HG03039 (cell line): ENCODE measurements at regions not wholly inside any gene's neighbourhood (a gene's known extent, or its start where the extent isn't known, plus 50 kb on each side); places are given as distances from the start of the nearest gene placed in this dataset.

Experiments
- ATAC-seq: cut with Tn5 transposase; IDR thresholded peaks from one replicate; pipeline ENCODE4 v1.9.1; 2021; ENCODE audit warnings: mild to moderate bottlenecking, moderate library complexity; ENCODE audit not compliant: unreplicated experiment

DNA sequence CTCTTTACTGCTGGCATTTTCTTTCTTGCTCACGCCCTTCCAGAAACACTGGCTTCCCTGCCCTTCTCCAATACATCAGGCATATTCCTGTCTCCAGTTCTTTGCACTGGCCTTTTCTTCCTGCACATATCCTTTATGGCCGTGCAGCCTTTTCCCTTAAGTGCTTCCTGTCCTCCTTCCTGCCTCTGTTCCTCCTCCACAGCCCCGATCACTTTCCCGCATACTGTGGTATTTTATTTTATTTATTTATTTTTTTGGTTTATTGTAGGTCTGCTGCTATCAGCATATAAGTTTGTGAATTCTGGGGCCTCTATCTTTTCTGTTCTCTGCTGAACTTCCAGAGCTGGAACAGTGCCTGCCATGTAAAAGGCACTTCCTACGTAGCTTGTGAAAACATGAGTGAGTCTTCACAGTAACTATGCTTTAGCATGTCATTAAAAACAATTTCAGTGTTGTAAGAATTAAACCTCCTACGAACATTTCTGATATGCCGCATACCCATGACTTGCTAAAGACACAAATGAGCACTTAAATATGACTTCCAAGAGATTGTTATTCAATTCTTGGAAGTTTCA lies 289.1 kb downstream of the TRIB2 start:
- ATAC-seq: no peak

DNA sequence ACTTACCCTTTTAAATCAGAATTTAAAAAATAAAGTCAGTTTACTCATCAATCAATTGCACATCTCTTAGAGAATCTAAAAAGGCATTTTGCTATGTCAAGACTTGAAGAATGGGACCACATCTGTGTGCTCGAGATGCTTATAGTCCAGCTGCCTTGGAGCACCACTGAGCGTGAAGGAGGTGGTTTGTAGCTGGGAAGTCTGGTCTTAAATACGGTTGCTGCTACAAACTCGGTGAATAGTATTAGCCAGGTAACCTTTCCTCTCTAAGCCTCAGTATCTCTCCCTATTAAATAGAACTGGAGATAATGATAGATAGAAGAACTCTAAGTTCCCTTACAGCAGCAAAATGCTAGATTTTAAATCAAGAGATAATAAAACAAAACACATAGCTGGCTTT lies 289.7 kb downstream of the TRIB2 start:
- no peak for ATAC-seq

GRCh38 chr2:13006829-13007717 lies 290.3 kb downstream of the TRIB2 start:
- peak; percentile 72 for ATAC-seq

DNA sequence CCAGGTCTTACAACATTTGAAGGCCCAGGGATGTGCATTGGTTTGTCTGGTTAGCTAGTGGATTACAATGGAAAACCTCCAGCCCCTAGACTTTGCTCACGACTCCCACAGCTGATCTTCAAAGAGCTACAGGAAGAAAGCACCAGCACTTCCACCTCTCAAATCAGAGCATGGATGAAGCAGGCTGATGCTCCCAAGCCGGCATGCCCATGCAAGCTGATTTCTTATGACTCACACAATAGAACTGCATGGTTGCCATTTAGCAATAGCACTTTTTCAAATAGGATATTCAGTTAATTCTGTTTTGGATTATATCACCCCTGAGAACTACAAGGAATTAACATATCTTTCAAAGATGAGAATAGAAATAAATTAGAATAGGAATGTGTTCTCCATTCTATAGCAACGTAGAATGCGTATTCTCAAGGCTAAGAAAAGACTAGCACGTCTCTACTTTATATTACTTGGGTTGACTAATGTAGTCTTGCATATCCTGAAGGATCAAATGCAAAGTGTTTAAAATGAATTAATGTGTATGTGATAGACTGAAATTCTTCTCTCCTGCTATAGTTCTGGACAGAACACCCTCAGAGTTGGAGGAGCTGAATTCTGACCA lies 292.4 kb downstream of the TRIB2 start:
- ATAC-seq: no peak

GRCh38 chr2:13010283-13010682 lies 293.5 kb downstream of the TRIB2 start:
- ATAC-seq: no peak

GRCh38 chr2:13014783-13015182 lies 298.0 kb downstream of the TRIB2 start:
- no peak for ATAC-seq

DNA sequence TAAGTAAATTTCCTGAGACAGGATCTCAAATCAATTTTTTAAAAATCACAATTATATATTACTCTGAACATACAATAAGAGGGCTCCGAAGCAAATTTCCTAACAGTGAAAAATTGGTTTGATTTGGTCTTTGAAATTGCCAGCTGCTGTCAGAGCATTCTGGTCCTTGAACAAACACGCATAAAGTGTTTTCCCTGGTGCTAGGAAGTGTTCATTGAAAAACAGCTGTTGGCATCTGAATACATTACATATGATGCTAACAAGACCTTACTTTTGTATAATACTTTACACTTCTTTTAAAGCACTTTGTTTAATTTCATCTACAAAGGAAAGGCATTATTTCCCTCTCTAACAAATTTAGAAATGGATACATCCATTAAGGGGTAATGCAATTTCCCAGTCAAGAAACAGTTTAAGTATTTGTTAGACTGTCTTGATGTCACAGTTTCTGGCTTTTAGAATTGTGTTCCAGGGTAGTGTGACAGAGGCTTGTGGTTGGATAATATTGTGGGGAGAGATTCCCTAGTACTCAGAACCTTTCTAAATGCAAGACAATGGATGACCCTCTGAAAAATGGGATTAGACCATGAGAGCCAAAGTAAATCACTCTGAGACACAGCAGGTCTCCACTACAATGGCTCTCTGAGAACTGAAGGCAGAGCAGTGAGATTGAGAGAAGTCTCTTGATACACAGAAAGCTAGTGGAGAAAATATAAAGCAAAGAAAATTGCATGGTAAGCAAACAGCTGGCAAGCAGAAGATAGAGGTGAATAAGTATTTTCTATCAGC lies 299.0 kb downstream of the TRIB2 start:
- ATAC-seq: no peak

- no peak for ATAC-seq
Observed at GRCh38 chr2:13018490-13018889, 301.8 kb downstream of the TRIB2 start.

DNA sequence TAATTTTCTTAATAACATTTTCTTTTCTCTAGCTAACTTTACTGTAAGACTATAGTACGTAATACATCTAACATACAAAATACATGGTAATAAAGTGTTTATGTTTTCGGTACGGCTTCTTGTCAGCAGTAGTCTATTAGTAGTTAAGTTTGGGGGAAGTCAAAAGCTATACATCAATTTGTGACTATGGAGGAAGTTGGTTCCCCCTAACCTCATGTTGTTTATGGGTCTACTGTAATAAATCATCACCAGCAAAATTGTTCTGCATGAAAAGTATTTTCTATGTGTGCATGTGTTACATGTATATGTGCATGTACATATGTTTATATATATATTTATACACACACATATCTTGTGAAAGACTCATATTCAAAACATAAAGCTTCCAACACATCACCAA lies 303.0 kb downstream of the TRIB2 start:
- no peak for ATAC-seq

DNA sequence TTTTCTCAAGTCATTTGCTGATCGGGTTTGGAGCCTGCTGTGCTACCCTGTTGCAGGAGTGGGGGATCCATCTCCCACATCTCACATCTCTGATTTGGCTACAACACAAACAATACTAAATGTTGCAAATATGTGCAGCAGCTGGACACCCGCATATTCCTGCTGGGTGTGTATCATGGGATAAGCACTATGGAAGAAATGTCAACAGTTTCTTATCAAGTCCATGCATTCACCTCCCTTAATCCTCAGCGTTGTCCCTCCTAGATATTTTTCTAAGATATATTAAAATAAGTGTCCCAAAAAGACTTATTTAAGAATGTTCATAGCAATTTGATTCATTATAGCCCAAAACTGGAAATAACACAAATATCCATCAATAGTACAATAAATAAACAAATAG lies 303.7 kb downstream of the TRIB2 start:
- ATAC-seq: no peak

DNA sequence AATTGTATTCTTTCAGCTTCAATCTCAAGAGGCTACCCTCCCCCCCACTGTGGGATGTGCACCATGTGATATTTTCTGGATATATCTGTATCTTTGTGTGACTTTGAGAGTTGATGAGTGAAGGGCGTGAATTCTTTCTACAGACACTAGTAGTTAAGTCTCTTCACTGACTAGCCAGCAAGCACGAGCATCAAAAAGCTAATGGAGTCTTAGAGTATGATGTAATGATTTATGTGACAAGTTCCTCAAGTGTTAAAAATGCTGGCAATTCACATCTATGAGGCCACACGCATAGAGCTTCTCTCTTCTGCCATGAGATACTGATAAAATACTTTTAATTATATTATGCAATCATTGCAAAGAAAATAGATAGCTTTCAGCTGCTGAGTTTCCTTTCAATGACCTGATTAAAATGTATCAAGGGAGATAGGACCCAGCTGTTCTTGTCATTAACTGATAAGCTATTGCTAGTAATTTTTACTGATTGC lies 304.8 kb downstream of the TRIB2 start:
- no peak for ATAC-seq

DNA sequence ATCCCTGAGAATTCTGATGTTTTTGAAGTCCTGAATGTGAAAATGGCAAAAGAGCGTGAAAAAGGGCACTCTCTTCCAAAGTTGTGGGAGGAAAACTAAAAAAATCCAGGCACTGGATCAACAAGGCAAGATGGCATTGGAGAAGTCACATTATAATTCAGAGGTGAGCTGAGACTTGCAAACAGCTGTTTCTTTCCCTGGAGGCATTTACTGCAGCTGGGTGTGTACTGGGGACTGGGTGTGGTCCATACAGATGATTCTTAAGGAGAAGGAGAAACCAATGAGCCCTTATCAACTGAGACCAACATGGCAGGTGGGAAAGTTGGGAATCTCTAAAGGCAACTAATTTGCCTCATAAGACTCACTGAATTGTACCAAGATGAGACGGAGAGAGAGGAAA lies 313.9 kb downstream of the TRIB2 start:
- ATAC-seq: no peak

DNA sequence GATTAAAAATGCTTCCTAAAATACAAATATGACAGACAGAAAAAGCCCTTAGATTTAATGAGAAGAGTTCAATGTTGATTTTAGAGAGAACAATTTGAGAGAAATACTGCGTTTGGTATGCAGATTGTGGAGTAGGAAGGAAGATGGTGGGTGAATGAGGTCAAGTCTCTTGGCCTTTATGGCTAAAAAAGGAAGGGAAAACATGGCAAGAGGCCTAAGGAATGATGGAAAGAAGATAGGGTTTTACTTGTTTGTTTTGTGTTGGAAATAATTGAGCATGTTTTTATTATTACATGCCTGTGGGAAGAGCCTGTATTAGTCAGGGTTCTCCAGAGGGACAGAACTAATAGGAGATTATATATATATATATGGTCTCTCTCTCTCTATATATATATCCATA lies 318.1 kb downstream of the TRIB2 start:
- no peak for ATAC-seq

GRCh38 chr2:13035866-13036265 lies 319.1 kb downstream of the TRIB2 start:
- no peak for ATAC-seq

- no peak for ATAC-seq
Observed at GRCh38 chr2:13040043-13040442, 323.3 kb downstream of the TRIB2 start.

DNA sequence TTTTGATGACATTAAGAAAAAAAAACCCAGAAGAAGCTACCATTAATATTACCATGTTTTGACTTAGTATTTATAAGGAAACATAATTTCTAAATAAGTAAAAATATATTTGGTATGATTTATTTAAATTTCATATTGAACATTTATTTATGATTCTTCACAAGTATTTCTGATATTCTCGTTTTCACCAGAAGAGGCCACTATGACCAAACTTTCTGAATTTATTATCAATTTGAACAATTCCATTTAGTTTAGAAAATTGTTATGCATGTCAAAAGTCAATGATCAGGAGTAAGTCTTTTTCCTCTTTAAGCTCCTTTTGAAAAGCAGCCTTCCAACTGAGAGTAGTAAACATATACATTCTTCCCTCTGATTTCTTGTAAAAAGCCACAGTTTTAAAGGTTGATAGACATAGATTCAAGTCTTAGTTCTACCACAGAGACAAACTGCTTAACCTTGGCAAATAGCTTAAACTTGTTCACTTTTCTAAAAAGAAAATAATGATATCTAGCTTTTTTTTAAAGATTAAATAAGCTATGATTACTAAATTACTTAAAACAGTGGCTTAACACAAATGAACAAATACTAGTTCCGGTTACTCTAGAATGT lies 329.9 kb downstream of the TRIB2 start:
- no peak for ATAC-seq

DNA sequence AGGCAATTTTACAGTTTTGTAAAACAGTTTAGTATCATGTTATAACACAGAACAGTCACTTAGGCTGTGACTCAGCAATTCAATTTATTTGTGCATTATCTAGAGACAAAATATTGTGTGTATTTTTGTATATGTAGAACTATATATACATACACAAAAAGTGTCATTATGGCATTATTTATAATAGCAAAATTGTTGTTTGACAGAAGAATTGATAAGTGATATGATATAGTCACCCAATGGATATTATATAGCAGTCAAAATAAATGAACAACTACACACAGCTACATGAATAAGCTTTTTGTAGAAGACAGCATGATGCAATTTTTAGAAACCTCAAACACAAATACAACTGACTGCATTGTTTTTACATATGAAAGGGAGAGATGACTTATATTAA lies 334.0 kb downstream of the TRIB2 start:
- ATAC-seq: no peak

DNA sequence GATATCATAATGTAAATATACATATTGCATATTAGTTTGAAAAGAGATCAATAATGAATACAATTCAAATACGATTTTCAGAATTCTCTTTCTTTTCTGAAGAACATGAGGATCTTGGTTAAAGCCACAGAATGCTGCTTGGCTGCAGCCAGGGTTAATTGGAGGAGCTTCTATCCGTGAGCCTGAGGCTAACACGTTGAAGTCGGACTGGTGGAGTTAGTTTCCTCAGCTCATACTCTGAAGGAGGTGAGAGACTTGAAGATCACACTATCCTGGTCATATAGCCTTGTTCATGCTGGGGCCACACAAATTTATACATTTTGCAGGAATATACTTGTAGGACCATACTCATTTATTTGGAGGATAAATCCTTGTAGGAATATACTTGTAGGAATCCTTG lies 335.8 kb downstream of the TRIB2 start:
- ATAC-seq: no peak

- ATAC-seq: no peak
Observed at GRCh38 chr2:13056259-13056843, 339.6 kb downstream of the TRIB2 start.

- no peak for ATAC-seq
Observed at GRCh38 chr2:13057671-13058070, 340.9 kb downstream of the TRIB2 start.
